H1 (cell line): ENCODE measurements at regions not wholly inside any gene's neighbourhood (a gene's known extent, or its start where the extent isn't known, plus 50 kb on each side); places are given as distances from the start of the nearest gene placed in this dataset.

Experiments
- CTCF ChIA-PET: fragments of 300-600 bp; sonication (Branson Sonifier 250); formaldehyde crosslinking; loops from one replicate; lab custom pipeline; 2021; ENCODE audit not compliant: partially characterized antibody; lab: Charles Lee
- POLR2A ChIA-PET: fragments of 300-600 bp; sonication (Branson Sonifier 250); formaldehyde crosslinking; loops from one replicate; lab custom pipeline; 2021; ENCODE audit warnings: inconsistent platforms; ENCODE audit not compliant: partially characterized antibody; lab: Charles Lee
- DNase-seq, 2 experiments: peaks; one replicate each; pipeline versions ENCODE4 v3.0.0 to v3.0.0-alpha.2; 2010 to 2022; ENCODE audit warnings: low spot score in 2 of 2, low read depth in 1 of 2, mixed read lengths in 1 of 2
- FAIRE-seq: peaks from 2 replicates; lab custom pipeline; 2011; peaks lifted over from hg19 to GRCh38; lab: Jason Lieb, UNC
- H2AFZ ChIP-seq: 2 replicates; pipeline ENCODE4 v1.8.1; 2012; ENCODE audit warnings: low read length, inconsistent platforms
- H2AK5ac ChIP-seq: 2 replicates; pipeline ENCODE4 v1.6.1; 2013; ENCODE audit warnings: low read depth, low read length
- H2BK120ac ChIP-seq: replicated peaks from 2 replicates; pipeline ENCODE3; 2013; ENCODE audit warnings: low read depth, low read length, inconsistent platforms
- H2BK12ac ChIP-seq: 2 replicates; pipeline ENCODE4 v1.6.1; 2013; ENCODE audit warnings: low read depth, low read length
- H2BK15ac ChIP-seq: 2 replicates; pipeline ENCODE4 v1.6.1; 2013; ENCODE audit warnings: low read length
- H2BK20ac ChIP-seq: 2 replicates; pipeline ENCODE4 v1.6.1; 2013; ENCODE audit warnings: low read length
- H2BK5ac ChIP-seq: 2 replicates; pipeline ENCODE4 v1.6.1; 2013; ENCODE audit warnings: low read depth, low read length
- H3K14ac ChIP-seq: 2 replicates; pipeline ENCODE4 v1.6.1; 2013; ENCODE audit warnings: inconsistent platforms; ENCODE audit not compliant: insufficient read length
- H3K18ac ChIP-seq: 2 replicates; pipeline ENCODE4 v1.6.1; 2013; ENCODE audit warnings: low read length; ENCODE audit errors: extremely low read depth
- H3K23ac ChIP-seq: 2 replicates; pipeline ENCODE4 v1.6.1; 2013; ENCODE audit warnings: inconsistent platforms; ENCODE audit not compliant: insufficient read length
- H3K23me2 ChIP-seq: 2 replicates; pipeline ENCODE4 v1.6.1; 2013; ENCODE audit warnings: low read depth, low read length
- H3K27ac ChIP-seq: 2 replicates; pipeline ENCODE4 v1.6.1; 2011; ENCODE audit warnings: low read depth, low read length, inconsistent platforms
- H3K27me3 ChIP-seq, 4 experiments: replicated peaks in 1 of 4; 1 replicate in 1 of 4; 2 replicates in 3 of 4; pipeline versions ENCODE4 v1.6.1 to v1.8.1; 2011 to 2013; ENCODE audit warnings: low read length in 3 of 4, mild to moderate bottlenecking in 3 of 4, inconsistent platforms in 2 of 4, mixed read lengths in 2 of 4, moderate library complexity in 1 of 4; ENCODE audit not compliant: control insufficient read depth in 3 of 4, insufficient read depth in 3 of 4; ENCODE audit errors: extremely low read depth in 1 of 4
- H3K36me3 ChIP-seq, 4 experiments: 2 replicates each; pipeline versions ENCODE4 v1.6.1 to v1.8.1; 2011 to 2013; ENCODE audit warnings: mild to moderate bottlenecking in 4 of 4, low read length in 3 of 4, moderate library complexity in 2 of 4, control low read depth in 1 of 4, inconsistent platforms in 1 of 4; ENCODE audit not compliant: insufficient read depth in 4 of 4, control insufficient read depth in 2 of 4
- H3K4ac ChIP-seq: replicated peaks from 2 replicates; pipeline ENCODE3; 2013; ENCODE audit warnings: low read length, low read depth, mixed read lengths, inconsistent platforms; ENCODE audit not compliant: insufficient read length
- H3K4me1 ChIP-seq, 4 experiments: replicated peaks in 1 of 4; 1 replicate in 1 of 4; 2 replicates in 3 of 4; pipeline versions ENCODE4 v1.6.1 to v1.8.1; 2011 to 2013; ENCODE audit warnings: low read length in 3 of 4, inconsistent platforms in 2 of 4, mixed read lengths in 1 of 4; ENCODE audit not compliant: insufficient read depth in 4 of 4, control insufficient read depth in 3 of 4
- H3K4me2 ChIP-seq, 2 experiments: 2 replicates each; pipeline versions ENCODE4 v1.6.1 to v1.8.1; 2011 to 2013; ENCODE audit warnings: low read depth in 2 of 2, low read length in 2 of 2, control low read depth in 1 of 2, inconsistent platforms in 1 of 2, mild to moderate bottlenecking in 1 of 2; ENCODE audit not compliant: insufficient read depth in 1 of 2
- H3K4me3 ChIP-seq, 4 experiments: fragments of 200-600, 300-600 bp in 1 of 4; sonication (generic), shearing (Covaris generic), sonication (Bioruptor Twin) in 1 of 4; 2 replicates each; pipeline versions ENCODE4 v1.5.1 to v1.8.1; 2011 to 2016; ENCODE audit warnings: low read length in 4 of 4, low read depth in 3 of 4, control low read depth in 2 of 4, inconsistent platforms in 2 of 4, mild to moderate bottlenecking in 2 of 4, mixed read lengths in 1 of 4, moderate library complexity in 1 of 4; ENCODE audit not compliant: insufficient read depth in 2 of 4; ENCODE audit errors: extremely low read depth in 1 of 4
- H3K56ac ChIP-seq: replicated peaks from 2 replicates; pipeline ENCODE3; 2013; ENCODE audit warnings: low read depth, mild to moderate bottlenecking, mixed read lengths, low read length, inconsistent platforms; ENCODE audit not compliant: insufficient read length
- H3K79me1 ChIP-seq: 2 replicates; pipeline ENCODE4 v1.6.1; 2013; ENCODE audit warnings: low read depth, low read length, control low read depth
- H3K79me2 ChIP-seq, 2 experiments: 2 replicates each; pipeline versions ENCODE4 v1.6.1 to v1.8.1; 2012 to 2013; ENCODE audit warnings: low read length in 2 of 2, mild to moderate bottlenecking in 2 of 2, inconsistent platforms in 1 of 2; ENCODE audit not compliant: insufficient read depth in 2 of 2, control insufficient read depth in 1 of 2
- H3K9ac ChIP-seq, 4 experiments: replicated peaks in 1 of 4; 1 replicate in 1 of 4; 2 replicates in 3 of 4; pipeline versions ENCODE4 v1.6.1 to v1.8.1; 2011 to 2013; ENCODE audit warnings: low read depth in 3 of 4, low read length in 3 of 4, control low read depth in 2 of 4, mild to moderate bottlenecking in 2 of 4, moderate library complexity in 2 of 4, inconsistent platforms in 1 of 4; ENCODE audit errors: extremely low read depth in 1 of 4
- H3K9me3 ChIP-seq, 2 experiments: 2 replicates each; pipeline versions ENCODE4 v1.6.1 to v1.8.1; 2012 to 2013; ENCODE audit warnings: mild to moderate bottlenecking in 2 of 2, moderate library complexity in 2 of 2, control low read depth in 1 of 2, inconsistent platforms in 1 of 2, low read depth in 1 of 2, low read length in 1 of 2, mixed read lengths in 1 of 2; ENCODE audit not compliant: insufficient read depth in 2 of 2
- H4K20me1 ChIP-seq, 2 experiments: replicated peaks in 1 of 2; 2 replicates each; pipeline versions ENCODE3 to v1.8.1; 2011 to 2013; ENCODE audit warnings: inconsistent platforms in 2 of 2, low read length in 2 of 2, mild to moderate bottlenecking in 1 of 2; ENCODE audit not compliant: insufficient read depth in 2 of 2, control insufficient read depth in 1 of 2
- H4K5ac ChIP-seq: 2 replicates; pipeline ENCODE4 v1.6.1; 2013; ENCODE audit warnings: low read length, low read depth, mixed read lengths, inconsistent platforms; ENCODE audit not compliant: insufficient read length
- H4K8ac ChIP-seq: 2 replicates; pipeline ENCODE4 v1.8.0; 2013; ENCODE audit warnings: mild to moderate bottlenecking, moderate library complexity, low read length, inconsistent platforms; ENCODE audit not compliant: insufficient read depth; ENCODE audit errors: extremely low read depth
- H4K91ac ChIP-seq: replicated peaks from 2 replicates; pipeline ENCODE3; 2013; ENCODE audit warnings: low read length, mixed read lengths, inconsistent platforms; ENCODE audit not compliant: insufficient read length
- ASH2L ChIP-seq: fragments of 200-600, 300-600 bp; sonication (generic); IDR thresholded peaks from one replicate; pipeline ENCODE4 v1.7.1; 2017; ENCODE audit warnings: low read length
- BCL11A ChIP-seq, 2 experiments: IDR thresholded peaks; one replicate each; pipeline ENCODE4 v1.6.1; 2011; ENCODE audit warnings: low read depth in 2 of 2, low read length in 2 of 2, mild to moderate bottlenecking in 2 of 2
- CBX5 ChIP-seq: fragments of 300-800, 300-1000 bp; sonication (generic); IDR thresholded peaks from 2 replicates; pipeline ENCODE4 v1.7.1; 2016; ENCODE audit warnings: antibody characterized with exemption, low read length, low read depth
- EGR1 ChIP-seq: IDR thresholded peaks from 2 replicates; pipeline ENCODE4 v1.6.1; 2011; ENCODE audit warnings: low read depth, low read length, borderline replicate concordance
- JUN ChIP-seq: IDR thresholded peaks from 2 replicates; pipeline ENCODE4 v1.6.1; 2011; ENCODE audit warnings: low read depth, mild to moderate bottlenecking, improper control_type of control experiment, low read length
- KDM1A ChIP-seq: fragments of 200-600, 300-600 bp; sonication (generic); IDR thresholded peaks from 2 replicates; pipeline ENCODE4 v1.7.1; 2016; ENCODE audit warnings: mild to moderate bottlenecking, low read length, borderline replicate concordance
- KDM5A ChIP-seq: fragments of 200-600 bp; IDR thresholded peaks from 2 replicates; pipeline ENCODE4 v1.7.1; 2012; ENCODE audit warnings: mild to moderate bottlenecking, low read length, inconsistent platforms, mixed read lengths
- MAX ChIP-seq: IDR thresholded peaks from 2 replicates; pipeline ENCODE4 v1.6.1; 2012; ENCODE audit warnings: inconsistent platforms
- POU5F1 ChIP-seq: IDR thresholded peaks from 2 replicates; pipeline ENCODE4 v1.6.1; 2011; ENCODE audit warnings: low read depth, mild to moderate bottlenecking, low read length, moderate library complexity
- SRF ChIP-seq: IDR thresholded peaks from 2 replicates; pipeline ENCODE4 v1.6.1; 2011; ENCODE audit warnings: mild to moderate bottlenecking, low read depth, low read length, moderate library complexity
- TAF7 ChIP-seq: optimal IDR thresholded peaks from 2 replicates; pipeline ENCODE3; 2011; ENCODE audit warnings: low read depth, mild to moderate bottlenecking, inconsistent platforms, low read length, moderate library complexity, borderline replicate concordance
- WGBS, 2 experiments: shearing (Covaris generic) in 1 of 2; methylation state at CpG; one replicate each; pipeline versions ENCODE4 v1.1.6 to v1.1.7; 2013 to 2015; ENCODE audit warnings: low lambda C conversion rate in 2 of 2, mixed read lengths in 2 of 2, inconsistent platforms in 1 of 2, low coverage in 1 of 2, missing lambda C conversion rate in 1 of 2; ENCODE audit not compliant: insufficient replicate concordance in 2 of 2, insufficient coverage in 1 of 2, insufficient read length in 1 of 2; ENCODE audit errors: extremely low coverage in 1 of 2, missing lambda C conversion rate in 1 of 2; 5-methylcytosine and 5-hydroxymethylcytosine counted together

- H2BK20ac ChIP-seq: no peak overlapping the region
- H3K27me3 ChIP-seq: no peaks in the 10 kb centered on the region
- no peak overlapping the region for H4K5ac ChIP-seq
- FAIRE-seq (no peak), DNase-seq (no peak)
- H3K9me3 ChIP-seq: peaks cover 0 to 3% of the 10 kb centered on the region in 2 experiments; a peak in 1 of 4 replicates
- H3K23ac ChIP-seq: no peak overlapping the region
- CTCF ChIA-PET: no interaction called here
- no peak overlapping the region for H2BK15ac ChIP-seq
- no peak overlapping the region for H3K18ac ChIP-seq
- no peak overlapping the region for H3K4me3 ChIP-seq
- no peak overlapping the region for H3K56ac ChIP-seq
- no peak overlapping the region for H3K9ac ChIP-seq
- POLR2A ChIA-PET: no interaction called here
- H3K23me2 ChIP-seq: 0 out of 2 replicates have a peak, but pooled peaks cover 1% of the 10 kb centered on the region
- H3K79me1 ChIP-seq: no peaks in the 10 kb centered on the region
- peaks cover 0 to 2% (median 0%) of the 10 kb centered on the region in 4 experiments; a peak in 1 of 7 replicates for H3K4me1 ChIP-seq
- H2BK5ac ChIP-seq: no peak overlapping the region
- no peak overlapping the region for H4K91ac ChIP-seq
- TF ChIP-seq SRF: no peak
- no peak for TF ChIP-seq EGR1
- TF ChIP-seq TAF7: no peak
- no peak for TF ChIP-seq ASH2L
- TF ChIP-seq KDM5A: no peak
- TF ChIP-seq JUN: no peak
- TF ChIP-seq BCL11A (IDR thresholded peaks at IDR 0.05; ENCODE audit: low read depth in 2 of 2, low read length in 2 of 2): no peak
- no peak for TF ChIP-seq POU5F1
- no peak for TF ChIP-seq KDM1A
- no peak for TF ChIP-seq CBX5
- TF ChIP-seq MAX: no peak
- H3K36me3 ChIP-seq: no peaks in the 10 kb centered on the region
- H4K20me1 ChIP-seq: no peaks in the 10 kb centered on the region
- no peak overlapping the region for H2AK5ac ChIP-seq
- no peak overlapping the region for H2BK120ac ChIP-seq
- H2AFZ ChIP-seq: no peak overlapping the region
- no peak overlapping the region for H3K4me2 ChIP-seq
- H3K14ac ChIP-seq: no peak overlapping the region
- WGBS, 2 experiments: 89% methylated on average over 5 of the region's 5 CpGs; no CpG with 5 or more reads in 1 of the 2 experiments
- H3K79me2 ChIP-seq: no peaks in the 10 kb centered on the region
- no peak overlapping the region for H3K4ac ChIP-seq
- no peak overlapping the region for H2BK12ac ChIP-seq
- no peak overlapping the region for H3K27ac ChIP-seq
- no peak overlapping the region for H4K8ac ChIP-seq
Observed at GRCh38 chr1:62373221-62373620, 54.0 kb upstream of the KANK4 start.
